ENCODE measurements at regions not wholly inside any gene's neighbourhood (a gene's known extent, or its start where the extent isn't known, plus 50 kb on each side); places are given as distances from the start of the nearest gene placed in this dataset.

GRCh38 chr6:147970970-147971369 is 371.7 kb upstream of the SASH1 start:
- TF ChIP-seq TAF1 (IDR thresholded peaks at IDR 0.05; ENCODE audit: borderline replicate concordance, low read depth, low read length) (no peak), POLR2A (IDR thresholded peaks at IDR 0.05; ENCODE audit: low read depth, low read length) (no peak), POLR2AphosphoS5 (IDR thresholded peaks at IDR 0.05; ENCODE audit: low read depth, low read length) (no peak)
- DNase-seq (ENCODE audit: insufficient read length) (no peak), FAIRE-seq (no peak)

DNA sequence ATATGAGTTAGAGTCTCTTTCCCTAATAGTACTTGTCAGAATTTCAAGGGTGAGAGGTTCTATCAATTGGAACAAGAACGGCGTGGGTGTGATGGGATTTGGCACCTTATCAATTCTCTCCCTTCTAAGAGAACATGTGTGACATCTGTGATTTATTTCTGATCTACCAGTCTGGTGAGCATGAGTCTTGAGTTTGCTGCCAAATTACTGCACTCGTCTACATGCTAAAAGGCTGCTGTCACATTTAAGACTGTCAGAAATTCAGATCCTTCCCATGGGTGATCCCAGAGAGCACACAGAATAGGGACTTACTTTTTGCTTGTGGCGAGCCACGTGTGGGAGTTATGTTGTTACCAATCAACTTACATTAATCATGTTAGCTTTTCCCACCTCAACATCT is 370.2 kb upstream of the SASH1 start:
- TF ChIP-seq TAF1 (IDR thresholded peaks at IDR 0.05; ENCODE audit: borderline replicate concordance, low read depth, low read length) (no peak), POLR2A (IDR thresholded peaks at IDR 0.05; ENCODE audit: low read depth, low read length) (no peak), POLR2AphosphoS5 (IDR thresholded peaks at IDR 0.05; ENCODE audit: low read depth, low read length) (no peak)
- FAIRE-seq, result no peak
- DNase-seq (ENCODE audit: insufficient read length), result no peak

- DNase-seq (ENCODE audit: insufficient read length) (no peak), FAIRE-seq (no peak)
- TF ChIP-seq POLR2A (IDR thresholded peaks at IDR 0.05; ENCODE audit: low read depth, low read length) (no peak), TAF1 (IDR thresholded peaks at IDR 0.05; ENCODE audit: borderline replicate concordance, low read depth, low read length) (no peak), POLR2AphosphoS5 (IDR thresholded peaks at IDR 0.05; ENCODE audit: low read depth, low read length) (no peak)
Measured at GRCh38 chr6:147973806-147974205, 368.8 kb upstream of the SASH1 start.

GRCh38 chr6:147974376-147974775 is 368.3 kb upstream of the SASH1 start:
- DNase-seq (ENCODE audit: insufficient read length), result no peak
- no peak for TF ChIP-seq POLR2AphosphoS5 (IDR thresholded peaks at IDR 0.05; ENCODE audit: low read depth, low read length)
- FAIRE-seq, result no peak

GRCh38 chr6:147977851-147978465 is 364.7 kb upstream of the SASH1 start:
- no peak for TF ChIP-seq TAF1 (IDR thresholded peaks at IDR 0.05; ENCODE audit: borderline replicate concordance, low read depth, low read length)
- no peak for TF ChIP-seq POLR2A (IDR thresholded peaks at IDR 0.05; ENCODE audit: low read depth, low read length)
- TF ChIP-seq POLR2AphosphoS5 (IDR thresholded peaks at IDR 0.05; ENCODE audit: low read depth, low read length), result no peak
- FAIRE-seq, result no peak
- DNase-seq (ENCODE audit: insufficient read length), result no peak

- no peak for DNase-seq (ENCODE audit: insufficient read length)
- FAIRE-seq, result no peak
- TF ChIP-seq POLR2AphosphoS5 (IDR thresholded peaks at IDR 0.05; ENCODE audit: low read depth, low read length) (no peak), TAF1 (IDR thresholded peaks at IDR 0.05; ENCODE audit: borderline replicate concordance, low read depth, low read length) (no peak), POLR2A (IDR thresholded peaks at IDR 0.05; ENCODE audit: low read depth, low read length) (no peak)
Measured at GRCh38 chr6:147979966-147980365, 362.7 kb upstream of the SASH1 start.

DNA sequence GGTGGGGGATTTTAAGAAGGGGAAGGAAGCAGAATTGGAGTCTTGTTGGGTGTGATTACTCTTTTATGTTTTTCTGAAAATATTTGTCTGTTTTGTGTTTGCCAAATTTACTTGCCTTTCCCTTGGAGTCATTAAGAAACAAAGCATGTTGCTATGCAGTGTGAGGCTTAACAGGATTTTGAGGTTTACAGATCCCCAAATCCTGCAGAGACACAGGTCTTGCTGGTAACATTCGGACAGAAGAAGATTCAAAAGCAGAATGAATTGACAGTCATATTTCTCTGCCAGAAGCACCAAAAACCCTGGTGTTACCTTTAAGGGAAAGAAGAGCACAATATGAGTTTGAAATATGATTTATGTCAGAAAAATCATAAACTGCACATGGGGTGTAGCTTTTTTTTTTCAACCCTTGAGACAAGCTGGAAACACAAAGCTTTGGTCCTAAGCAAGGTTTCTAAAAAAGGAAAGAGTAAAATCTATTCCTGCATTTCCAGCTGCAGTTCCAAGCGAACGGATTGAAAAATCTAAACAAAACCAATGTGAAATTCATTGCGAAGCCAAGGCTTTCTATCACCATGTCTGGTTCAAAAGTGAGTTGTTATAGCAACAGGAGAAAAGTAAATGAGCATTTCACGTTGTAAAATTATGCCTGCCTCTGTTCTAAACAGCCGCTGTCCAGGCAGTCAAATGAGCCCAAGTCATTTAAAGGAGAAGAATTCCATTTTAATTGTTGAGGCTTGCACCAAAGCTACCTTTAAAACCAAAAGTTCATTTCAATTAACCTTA is 358.9 kb upstream of the SASH1 start:
- no peak for TF ChIP-seq POLR2A (IDR thresholded peaks at IDR 0.05; ENCODE audit: low read depth, low read length)
- no peak for TF ChIP-seq POLR2AphosphoS5 (IDR thresholded peaks at IDR 0.05; ENCODE audit: low read depth, low read length)
- no peak for TF ChIP-seq TAF1 (IDR thresholded peaks at IDR 0.05; ENCODE audit: borderline replicate concordance, low read depth, low read length)
- DNase-seq (ENCODE audit: insufficient read length) (no peak), FAIRE-seq (no peak)

- FAIRE-seq, result no peak
- no peak for TF ChIP-seq TAF1 (IDR thresholded peaks at IDR 0.05; ENCODE audit: borderline replicate concordance, low read depth, low read length)
- DNase-seq (ENCODE audit: insufficient read length), result no peak
Measured at GRCh38 chr6:147986846-147987245, 355.8 kb upstream of the SASH1 start.

GRCh38 chr6:147990159-147990558 is 352.5 kb upstream of the SASH1 start:
- FAIRE-seq (no peak), DNase-seq (ENCODE audit: insufficient read length) (no peak)
- TF ChIP-seq POLR2AphosphoS5 (IDR thresholded peaks at IDR 0.05; ENCODE audit: low read depth, low read length), result no peak

GRCh38 chr6:147991961-147992360 is 350.7 kb upstream of the SASH1 start:
- TF ChIP-seq TAF1 (IDR thresholded peaks at IDR 0.05; ENCODE audit: borderline replicate concordance, low read depth, low read length), result no peak
- no peak for TF ChIP-seq POLR2AphosphoS5 (IDR thresholded peaks at IDR 0.05; ENCODE audit: low read depth, low read length)
- TF ChIP-seq POLR2A (IDR thresholded peaks at IDR 0.05; ENCODE audit: low read depth, low read length), result no peak
- DNase-seq (ENCODE audit: insufficient read length), result no peak
- FAIRE-seq, result no peak

GRCh38 chr6:147999001-147999540 is 343.6 kb upstream of the SASH1 start:
- FAIRE-seq (no peak), DNase-seq (ENCODE audit: insufficient read length) (no peak)
- TF ChIP-seq TAF1 (IDR thresholded peaks at IDR 0.05; ENCODE audit: borderline replicate concordance, low read depth, low read length) (no peak), POLR2AphosphoS5 (IDR thresholded peaks at IDR 0.05; ENCODE audit: low read depth, low read length) (no peak), POLR2A (IDR thresholded peaks at IDR 0.05; ENCODE audit: low read depth, low read length) (no peak)

DNA sequence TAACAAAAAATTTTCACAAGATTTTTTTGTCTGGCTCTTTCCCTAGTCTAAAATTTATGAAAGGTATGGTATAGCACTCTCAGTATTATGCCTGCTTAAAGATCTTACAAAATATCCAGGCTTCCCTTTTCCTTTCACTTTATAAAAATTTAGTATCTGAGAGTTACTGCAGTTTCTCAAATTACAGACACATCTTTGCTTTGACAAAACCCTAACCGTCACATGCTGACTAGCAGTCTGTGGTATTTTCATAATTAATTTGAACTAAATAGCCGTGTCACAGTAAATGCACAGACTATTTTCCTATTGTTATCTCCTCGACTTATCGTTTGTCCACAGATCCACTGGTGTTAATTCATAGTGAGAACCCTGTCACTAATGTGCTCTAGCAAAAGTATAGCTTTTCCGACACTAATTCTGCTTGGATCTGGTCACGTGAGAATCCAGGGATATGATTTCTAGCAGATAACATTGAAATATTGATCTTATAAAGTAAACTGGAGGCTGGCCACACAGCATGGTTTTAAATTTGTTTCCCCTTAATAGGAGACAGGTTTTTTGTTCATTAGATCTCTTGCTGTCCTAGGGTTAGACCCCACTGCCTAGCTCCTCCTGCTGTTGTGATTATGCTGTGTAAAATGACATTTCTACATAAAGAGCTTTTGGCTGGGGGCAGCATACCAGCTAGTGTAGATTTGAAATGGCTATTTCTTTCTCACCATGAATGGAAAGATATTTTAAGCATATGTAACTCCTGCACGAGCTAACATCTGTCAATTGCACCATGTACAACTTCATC is 340.6 kb upstream of the SASH1 start:
- TF ChIP-seq POLR2AphosphoS5 (IDR thresholded peaks at IDR 0.05; ENCODE audit: low read depth, low read length) (no peak), POLR2A (IDR thresholded peaks at IDR 0.05; ENCODE audit: low read depth, low read length) (no peak), TAF1 (IDR thresholded peaks at IDR 0.05; ENCODE audit: borderline replicate concordance, low read depth, low read length) (no peak)
- no peak for FAIRE-seq
- no peak for DNase-seq (ENCODE audit: insufficient read length)
